ENCODE measurements at regions not wholly inside any gene's neighbourhood (a gene's known extent, or its start where the extent isn't known, plus 50 kb on each side); places are given as distances from the start of the nearest gene placed in this dataset.
"Not testable (repeated sequence)": the region's sequence is repeated elsewhere in the genome, so short reads cannot be mapped to it uniquely, and the experiment has no call there.

- no peak for DNase-seq (ENCODE audit: low spot score)
Observed at GRCh38 chr5:106985174-106985573, 685.6 kb downstream of the EFNA5 start.

- not testable (repeated sequence) for DNase-seq (ENCODE audit: low spot score)
Observed at GRCh38 chr5:106979178-106979577, 691.6 kb downstream of the EFNA5 start.

- DNase-seq (ENCODE audit: low spot score) = not testable (repeated sequence)
Observed at GRCh38 chr5:106978582-106979165, 692.1 kb downstream of the EFNA5 start.

- no peak for DNase-seq (ENCODE audit: low spot score)
Observed at GRCh38 chr5:106976363-106976762, 694.4 kb downstream of the EFNA5 start.

- DNase-seq (ENCODE audit: low spot score) = no peak
Observed at GRCh38 chr5:106974272-106974671, 696.5 kb downstream of the EFNA5 start.

GRCh38 chr5:106966686-106967315 is 703.9 kb downstream of the EFNA5 start:
- DNase-seq (ENCODE audit: low spot score) = peak; percentile 99

GRCh38 chr5:106964132-106964531 is 706.6 kb downstream of the EFNA5 start:
- peak; percentile 92 for DNase-seq (ENCODE audit: low spot score)

GRCh38 chr5:106963630-106964029 is 707.1 kb downstream of the EFNA5 start:
- no peak for DNase-seq (ENCODE audit: low spot score)

- peak; percentile 37 for DNase-seq (ENCODE audit: low spot score)
Observed at GRCh38 chr5:106962464-106963230, 708.1 kb downstream of the EFNA5 start.

- peak; percentile 23 for DNase-seq (ENCODE audit: low spot score)
Observed at GRCh38 chr5:106959387-106959786, 711.4 kb downstream of the EFNA5 start.

GRCh38 chr5:106957336-106957735 is 713.4 kb downstream of the EFNA5 start:
- DNase-seq (ENCODE audit: low spot score) = no peak

- DNase-seq (ENCODE audit: low spot score) = no peak
Observed at GRCh38 chr5:106956886-106957285, 713.9 kb downstream of the EFNA5 start.

GRCh38 chr5:106956187-106956586 is 714.5 kb downstream of the EFNA5 start:
- no peak for DNase-seq (ENCODE audit: low spot score)

GRCh38 chr5:106940986-106941385 is 729.8 kb downstream of the EFNA5 start:
- DNase-seq (ENCODE audit: low spot score) = peak; percentile 62

GRCh38 chr5:106940301-106940846 is 730.4 kb downstream of the EFNA5 start:
- DNase-seq (ENCODE audit: low spot score) = no peak

GRCh38 chr5:106923409-106923808 is 747.3 kb downstream of the EFNA5 start:
- no peak for DNase-seq (ENCODE audit: low spot score)

GRCh38 chr5:106921567-106921966 is 749.2 kb downstream of the EFNA5 start:
- no peak for DNase-seq (ENCODE audit: low spot score)

GRCh38 chr5:106910486-106910885 is 760.3 kb downstream of the EFNA5 start:
- no peak for DNase-seq (ENCODE audit: low spot score)

- DNase-seq (ENCODE audit: low spot score) = no peak
Observed at GRCh38 chr5:106909716-106910115, 761.0 kb downstream of the EFNA5 start.

GRCh38 chr5:106907979-106908378 is 762.8 kb downstream of the EFNA5 start:
- no peak for DNase-seq (ENCODE audit: low spot score)

- DNase-seq (ENCODE audit: low spot score) = no peak
Observed at GRCh38 chr5:106906199-106906598, 764.5 kb downstream of the EFNA5 start.

GRCh38 chr5:106894964-106895363 is 775.8 kb downstream of the EFNA5 start:
- peak; percentile 65 for DNase-seq (ENCODE audit: low spot score)

GRCh38 chr5:106882035-106882434 is 788.7 kb downstream of the EFNA5 start:
- no peak for DNase-seq (ENCODE audit: low spot score)
